RPMI8226 (cell line): ENCODE measurements at regions not wholly inside any gene's neighbourhood (a gene's known extent, or its start where the extent isn't known, plus 50 kb on each side); places are given as distances from the start of the nearest gene placed in this dataset.

ENCODE experiments used
- DNase-seq: peaks from one replicate; pipeline ENCODE4 v3.0.0-alpha.2; 2015

DNA sequence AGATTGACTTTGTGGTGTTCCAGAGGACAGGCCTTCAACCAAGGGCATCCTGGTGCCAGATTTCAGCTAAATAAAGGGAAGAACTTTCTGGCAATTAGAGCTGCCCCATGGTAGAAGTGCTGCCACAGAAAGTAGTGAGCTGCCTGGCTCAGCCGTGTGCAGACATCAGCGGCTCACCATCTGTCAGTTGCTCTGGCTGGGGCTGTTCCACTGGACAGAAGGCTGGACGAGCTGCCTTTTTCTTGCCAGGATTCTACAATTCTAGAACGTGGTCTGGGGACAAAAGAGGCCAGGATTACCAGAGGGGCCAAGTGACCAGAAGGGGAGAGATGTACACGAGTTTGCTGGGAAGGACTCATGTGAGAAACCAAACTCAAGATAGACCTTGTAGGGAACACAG, 107.0 kb upstream of the RPL38 start:
- DNase-seq = no peak

DNA sequence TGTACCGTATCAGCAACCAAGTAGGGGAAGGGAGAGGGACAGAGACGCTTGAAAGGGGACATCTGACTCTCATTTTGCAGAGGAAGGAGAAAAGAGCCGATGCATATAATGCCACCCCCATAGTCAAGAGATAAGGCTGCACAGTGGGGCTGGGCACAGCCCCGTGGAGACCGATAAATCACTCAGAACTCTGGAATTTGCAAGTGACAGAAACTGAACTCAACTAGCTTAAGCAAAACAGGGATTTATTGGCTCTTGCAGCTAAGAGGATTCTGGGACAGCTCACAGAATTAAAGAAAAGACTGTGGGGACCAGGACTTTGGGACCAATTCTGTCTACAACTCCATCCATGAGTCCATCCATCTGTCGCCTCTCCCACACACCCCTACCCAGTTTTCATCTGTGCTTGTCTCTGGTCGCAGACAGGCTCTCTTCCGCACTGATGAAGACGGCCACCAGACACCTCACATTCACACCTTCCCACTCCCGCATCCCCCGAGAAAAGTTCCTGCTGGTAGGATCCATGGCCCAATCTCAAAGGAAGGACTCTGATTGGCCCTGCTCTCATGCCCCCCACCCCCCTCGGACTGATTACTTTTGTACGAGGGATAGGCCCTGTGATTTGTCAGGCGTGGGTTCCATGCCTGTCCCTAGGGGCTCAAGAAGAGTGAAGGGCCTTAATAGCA, 105.9 kb upstream of the RPL38 start:
- no peak for DNase-seq

GRCh38 chr17:74098136-74099024, 105.1 kb upstream of the RPL38 start:
- no peak for DNase-seq

GRCh38 chr17:74099442-74100340, 103.8 kb upstream of the RPL38 start:
- no peak for DNase-seq

GRCh38 chr17:74104921-74105320, 98.6 kb upstream of the RPL38 start:
- DNase-seq = peak; percentile 14

- DNase-seq = no peak
Observed at GRCh38 chr17:74107107-74107506, 96.4 kb upstream of the RPL38 start.

- DNase-seq = no peak
Observed at GRCh38 chr17:74108126-74108705, 95.3 kb upstream of the RPL38 start.

DNA sequence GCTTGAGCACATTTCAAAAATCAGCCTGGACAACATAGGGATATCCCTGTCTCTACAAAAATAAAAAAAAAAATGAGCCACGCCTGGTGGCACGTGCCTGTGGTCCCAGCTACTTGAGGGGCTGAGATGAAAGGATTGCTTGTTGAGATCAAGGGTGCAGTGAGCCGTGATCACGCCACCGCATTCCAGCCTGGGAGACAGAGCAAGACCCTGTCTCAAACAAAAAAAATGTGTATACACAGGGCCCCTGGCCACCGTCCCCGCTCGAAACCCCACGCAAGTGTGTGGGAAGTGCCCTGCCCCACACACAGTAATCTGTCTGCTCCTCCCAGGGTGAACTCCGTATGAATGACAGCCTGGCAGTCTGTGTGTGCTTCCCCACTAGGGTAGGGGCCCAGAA, 93.0 kb upstream of the RPL38 start:
- DNase-seq = no peak

DNA sequence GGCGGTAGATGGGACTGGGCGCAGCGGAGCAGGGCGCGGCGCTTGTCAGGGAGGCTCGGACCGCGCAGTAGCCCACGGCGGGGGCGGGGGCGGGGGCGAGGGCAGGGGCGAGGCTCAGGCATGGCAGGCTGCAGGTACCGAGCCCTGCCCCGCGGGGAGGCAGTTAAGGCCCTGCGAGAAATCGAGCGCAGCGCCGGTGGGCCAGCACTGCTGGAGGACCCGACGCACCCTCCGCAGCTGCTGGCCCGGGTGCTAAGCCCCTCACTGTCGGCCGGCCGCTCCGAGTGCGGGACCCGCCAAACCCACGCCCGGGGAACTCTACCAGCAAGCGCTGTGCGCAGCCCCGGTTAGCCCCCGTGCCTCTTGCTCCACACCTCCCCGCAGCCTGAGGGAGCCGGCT, 90.2 kb upstream of the RPL38 start:
- DNase-seq = no peak

GRCh38 chr17:74113952-74114351, 89.5 kb upstream of the RPL38 start:
- DNase-seq = no peak

DNA sequence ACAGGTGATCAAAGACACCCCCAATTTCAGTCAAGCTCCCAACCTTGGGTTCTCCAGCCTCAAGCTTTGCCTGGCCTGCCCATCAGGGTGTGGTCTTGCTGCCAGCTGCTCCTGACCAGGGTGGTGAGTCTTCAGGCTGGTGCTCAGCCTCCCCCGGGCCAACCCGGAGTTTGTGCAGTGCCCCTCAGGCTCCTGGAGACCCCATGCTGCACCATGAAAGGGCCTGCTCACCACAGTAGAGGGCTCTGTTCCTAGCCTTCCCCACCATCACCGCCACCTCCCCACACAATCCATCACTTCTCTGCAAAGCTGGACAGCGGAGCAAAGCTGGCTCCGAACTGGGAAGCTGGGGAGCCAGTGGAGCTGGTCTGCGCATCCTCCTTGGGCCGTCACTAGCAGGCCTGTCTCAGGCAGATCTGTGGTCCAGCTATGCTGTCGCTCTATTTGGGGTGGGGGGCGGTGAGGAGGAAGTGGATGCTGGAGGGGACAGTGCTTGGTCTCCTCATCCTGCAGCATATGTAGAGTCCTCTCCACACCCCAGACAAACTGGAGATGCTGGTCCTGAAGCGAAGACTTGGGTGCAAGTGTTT, 88.5 kb upstream of the RPL38 start:
- no peak for DNase-seq

- no peak for DNase-seq
Observed at GRCh38 chr17:74115586-74115985, 87.9 kb upstream of the RPL38 start.

DNA sequence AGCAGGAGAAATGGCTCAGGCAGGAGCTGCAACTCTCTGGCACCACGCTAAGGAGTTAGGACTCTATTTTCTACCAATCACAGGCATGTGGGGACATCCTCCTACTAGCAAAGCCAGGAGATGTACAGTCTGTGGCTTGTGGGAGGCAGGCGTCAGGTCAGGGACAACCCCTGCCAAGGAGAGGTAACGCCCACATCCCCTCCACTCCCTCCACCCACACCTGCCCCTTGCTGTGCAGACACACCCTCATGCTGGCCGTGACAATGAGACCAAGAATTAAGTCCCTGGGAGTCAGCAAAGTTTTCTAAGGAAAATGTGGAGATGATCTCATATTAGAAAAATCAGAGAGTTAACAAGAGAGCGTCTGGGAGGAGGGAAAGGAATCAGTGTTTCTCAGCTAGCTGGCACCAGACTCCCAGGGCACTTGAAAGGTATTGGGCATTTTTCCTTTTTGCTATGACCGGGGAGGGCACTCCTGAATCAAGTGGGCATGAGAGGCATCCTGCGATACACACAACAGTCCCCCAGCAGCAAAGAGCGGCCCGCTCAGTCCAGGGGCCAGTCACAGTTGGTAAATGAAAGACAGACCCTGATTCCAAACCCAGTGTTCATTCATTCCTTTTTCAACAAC, 87.3 kb upstream of the RPL38 start:
- no peak for DNase-seq

DNA sequence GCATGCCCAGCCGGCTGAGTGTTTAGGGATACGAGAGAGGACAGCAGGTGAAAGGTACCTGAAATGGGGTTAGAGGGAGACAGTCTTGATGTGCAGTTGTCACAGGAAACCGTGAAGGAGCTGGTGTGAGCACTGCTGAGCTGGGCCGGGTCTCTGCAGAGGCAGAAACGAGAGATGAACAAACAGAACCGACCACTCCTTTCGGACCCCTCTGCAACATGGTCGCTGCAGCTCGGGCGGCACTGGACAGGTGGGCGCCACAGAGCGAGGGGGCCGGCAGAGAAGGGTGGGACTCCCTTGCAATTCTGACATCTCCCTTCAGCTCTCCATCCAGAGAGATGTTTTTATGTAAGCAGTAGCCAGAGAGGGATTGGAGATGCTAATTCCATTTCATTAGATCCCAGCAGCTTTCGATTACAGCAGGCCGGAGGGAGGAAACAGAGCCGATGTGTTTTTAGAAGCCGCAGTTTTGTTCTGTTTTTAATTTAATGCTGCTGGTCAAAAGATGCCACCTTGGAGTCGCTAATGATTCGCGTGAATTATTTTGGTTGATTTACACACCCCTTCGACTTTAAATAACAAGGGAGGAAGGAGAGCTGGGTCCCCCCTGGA, 86.3 kb upstream of the RPL38 start:
- no peak for DNase-seq

GRCh38 chr17:74117999-74118421, 85.5 kb upstream of the RPL38 start:
- DNase-seq = no peak

GRCh38 chr17:74118504-74118903, 85.0 kb upstream of the RPL38 start:
- no peak for DNase-seq

DNA sequence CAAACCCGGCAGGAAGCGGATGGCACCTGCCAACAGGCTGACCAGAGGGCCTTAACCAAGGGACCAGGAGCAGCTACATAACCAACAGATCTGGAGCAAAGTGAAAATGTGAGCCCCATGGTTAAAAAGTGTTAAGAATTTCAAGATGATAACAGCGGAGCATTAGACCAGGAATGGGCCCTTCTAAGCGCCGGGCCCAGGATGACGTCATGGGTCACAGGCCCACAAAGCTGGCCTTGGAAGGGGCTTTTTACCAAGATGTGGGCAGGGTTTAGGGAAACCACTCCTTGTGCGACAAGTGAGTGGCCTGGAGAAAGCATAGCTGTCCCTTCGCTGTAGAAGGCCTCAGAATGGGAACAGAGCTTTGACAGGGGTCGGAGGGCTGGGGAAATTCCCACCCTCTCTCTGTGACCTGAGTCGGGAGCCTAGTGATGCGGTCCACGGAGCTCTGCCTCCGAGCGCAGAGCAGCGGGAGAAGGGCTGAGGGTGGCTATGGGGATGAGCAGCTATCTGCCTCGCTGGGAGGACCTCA, 84.4 kb upstream of the RPL38 start:
- no peak for DNase-seq

- no peak for DNase-seq
Observed at GRCh38 chr17:74119965-74120364, 83.5 kb upstream of the RPL38 start.

DNA sequence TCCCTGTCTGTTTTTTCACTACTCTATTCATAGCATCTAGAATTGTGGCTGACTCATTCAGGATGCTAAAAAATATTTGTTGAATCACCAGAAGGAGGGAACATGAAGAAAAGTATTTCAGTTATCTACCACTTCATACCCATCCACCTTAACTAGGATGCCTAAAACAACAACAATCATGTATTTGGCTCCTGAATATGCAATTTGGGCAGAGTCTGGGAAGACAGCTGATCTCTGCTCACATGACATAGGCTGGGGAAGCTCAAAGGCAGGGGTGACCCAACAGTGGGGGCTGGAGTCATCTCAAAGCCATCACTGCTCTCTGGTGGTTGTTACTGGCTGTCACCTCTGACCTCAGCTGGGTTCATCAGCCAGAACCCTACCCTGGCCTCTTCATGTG, 80.1 kb upstream of the RPL38 start:
- no peak for DNase-seq

- DNase-seq = no peak
Observed at GRCh38 chr17:74123866-74124444, 79.5 kb upstream of the RPL38 start.

DNA sequence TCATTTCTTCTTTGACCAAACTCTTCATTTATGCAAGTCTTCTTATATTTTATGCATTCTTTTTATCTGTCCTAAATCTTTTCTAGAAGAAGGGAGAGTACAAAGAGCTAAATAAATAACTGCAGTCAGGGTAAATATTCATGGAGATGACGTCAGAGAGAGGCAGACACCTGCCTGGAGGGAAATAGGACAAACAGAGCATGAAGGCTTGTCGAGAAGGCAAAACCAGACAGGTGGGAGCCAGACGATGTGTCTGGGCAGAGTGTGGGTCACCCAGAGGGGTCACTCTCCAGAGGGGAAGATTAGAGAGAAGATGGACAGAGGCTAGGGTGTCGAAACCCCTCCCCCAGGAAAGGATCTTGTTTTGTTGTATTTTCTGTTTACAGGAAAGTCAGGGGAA, 78.3 kb upstream of the RPL38 start:
- no peak for DNase-seq
